ENCODE measurements at regions not wholly inside any gene's neighbourhood (a gene's known extent, or its start where the extent isn't known, plus 50 kb on each side); places are given as distances from the start of the nearest gene placed in this dataset.

- Histone ChIP-seq H2AFZ (ENCODE audit: low read depth, low read length) (no peak overlapping the region), H3K4me1 (ENCODE audit: low read length) (peaks cover 4% of the 10 kb centered on the region; the same call in 1 of the 2 replicates), H3K27ac (ENCODE audit: low read length) (no peak overlapping the region), H3K4me3 (ENCODE audit: low read length) (no peak overlapping the region), H4K20me1 (ENCODE audit: insufficient read depth, low read length) (no peaks in the 10 kb centered on the region), H3K36me3 (replicated peaks; ENCODE audit: low read depth, low read length) (no peaks in the 10 kb centered on the region), H3K27me3 (ENCODE audit: low read depth, low read length) (no peaks in the 10 kb centered on the region), H3K79me2 (ENCODE audit: low read length) (no peaks in the 10 kb centered on the region), H3K9me3 (ENCODE audit: insufficient read depth, low read length) (no peaks in the 10 kb centered on the region), H3K4me2 (ENCODE audit: low read length) (no peak overlapping the region), H3K9ac (ENCODE audit: low read length) (no peak overlapping the region)
- TF ChIP-seq CTCF (IDR thresholded peaks at IDR 0.05; ENCODE audit: low read depth, low read length) (no peak), EZH2phosphoT487 (IDR thresholded peaks at IDR 0.05; ENCODE audit: low read depth) (no peak)
These were observed 1041.9 kb downstream of the OTOL1 start for GRCh38 chr3:162538491-162538890.

GRCh38 chr3:162538906-162539305, 1042.3 kb downstream of the OTOL1 start:
- H2AFZ ChIP-seq (ENCODE audit: low read depth, low read length) = no peak overlapping the region
- H3K79me2 ChIP-seq (ENCODE audit: low read length) = no peaks in the 10 kb centered on the region
- no peaks in the 10 kb centered on the region for H3K27me3 ChIP-seq (ENCODE audit: low read depth, low read length)
- no peaks in the 10 kb centered on the region for H4K20me1 ChIP-seq (ENCODE audit: insufficient read depth, low read length)
- H3K4me3 ChIP-seq (ENCODE audit: low read length) = no peak overlapping the region
- H3K27ac ChIP-seq (ENCODE audit: low read length) = no peak overlapping the region
- H3K4me1 ChIP-seq (ENCODE audit: low read length) = peaks cover 8% of the 10 kb centered on the region; the same call in 1 of the 2 replicates
- no peaks in the 10 kb centered on the region for H3K36me3 ChIP-seq (replicated peaks; ENCODE audit: low read depth, low read length)
- TF ChIP-seq CTCF (IDR thresholded peaks at IDR 0.05; ENCODE audit: low read depth, low read length) = no peak
- no peak for TF ChIP-seq EZH2phosphoT487 (IDR thresholded peaks at IDR 0.05; ENCODE audit: low read depth)
- H3K9me3 ChIP-seq (ENCODE audit: insufficient read depth, low read length) = no peaks in the 10 kb centered on the region
- no peak overlapping the region for H3K4me2 ChIP-seq (ENCODE audit: low read length)
- H3K9ac ChIP-seq (ENCODE audit: low read length) = no peak overlapping the region

- H3K9ac ChIP-seq (ENCODE audit: low read length) = no peak overlapping the region
These were observed 1043.8 kb downstream of the OTOL1 start for GRCh38 chr3:162540421-162540820.

GRCh38 chr3:162541923-162542322, 1045.3 kb downstream of the OTOL1 start:
- Histone ChIP-seq H3K27ac (ENCODE audit: low read length) (no peak overlapping the region), H2AFZ (ENCODE audit: low read depth, low read length) (no peak overlapping the region), H4K20me1 (ENCODE audit: insufficient read depth, low read length) (no peaks in the 10 kb centered on the region), H3K9me3 (ENCODE audit: insufficient read depth, low read length) (no peaks in the 10 kb centered on the region), H3K79me2 (ENCODE audit: low read length) (no peaks in the 10 kb centered on the region), H3K4me2 (ENCODE audit: low read length) (no peak overlapping the region), H3K36me3 (replicated peaks; ENCODE audit: low read depth, low read length) (no peaks in the 10 kb centered on the region), H3K4me3 (ENCODE audit: low read length) (no peak overlapping the region), H3K9ac (ENCODE audit: low read length) (no peak overlapping the region), H3K27me3 (ENCODE audit: low read depth, low read length) (no peaks in the 10 kb centered on the region), H3K4me1 (ENCODE audit: low read length) (peaks cover 8% of the 10 kb centered on the region; the same call in 1 of the 2 replicates)
- TF ChIP-seq CTCF (IDR thresholded peaks at IDR 0.05; ENCODE audit: low read depth, low read length) = no peak
- no peak for TF ChIP-seq EZH2phosphoT487 (IDR thresholded peaks at IDR 0.05; ENCODE audit: low read depth)

More at GRCh38 chr3:162540421-162540820, 1043.8 kb downstream of the OTOL1 start:
- H3K9me3 ChIP-seq (ENCODE audit: insufficient read depth, low read length) = no peaks in the 10 kb centered on the region
- H3K4me3 ChIP-seq (ENCODE audit: low read length) = no peak overlapping the region
- TF ChIP-seq CTCF (IDR thresholded peaks at IDR 0.05; ENCODE audit: low read depth, low read length) (no peak), EZH2phosphoT487 (IDR thresholded peaks at IDR 0.05; ENCODE audit: low read depth) (no peak)
- no peak overlapping the region for H2AFZ ChIP-seq (ENCODE audit: low read depth, low read length)
- H3K4me1 ChIP-seq (ENCODE audit: low read length) = peaks cover 8% of the 10 kb centered on the region; the same call in 1 of the 2 replicates
- no peaks in the 10 kb centered on the region for H3K27me3 ChIP-seq (ENCODE audit: low read depth, low read length)
- H3K4me2 ChIP-seq (ENCODE audit: low read length) = no peak overlapping the region
- no peaks in the 10 kb centered on the region for H3K36me3 ChIP-seq (replicated peaks; ENCODE audit: low read depth, low read length)
- no peaks in the 10 kb centered on the region for H3K79me2 ChIP-seq (ENCODE audit: low read length)
- no peaks in the 10 kb centered on the region for H4K20me1 ChIP-seq (ENCODE audit: insufficient read depth, low read length)
- H3K27ac ChIP-seq (ENCODE audit: low read length) = no peak overlapping the region

Data from OCI-LY3 (cell line).